CD4-positive, alpha-beta T cell (primary cell): ENCODE measurements at regions not wholly inside any gene's neighbourhood (a gene's known extent, or its start where the extent isn't known, plus 50 kb on each side); places are given as distances from the start of the nearest gene placed in this dataset.

Experiments
- ATAC-seq: fragments of 200-7000 bp; cut with Tn5 transposase; one replicate; pipeline ENCODE4 v1.10.0; 2022; ENCODE audit warnings: mild to moderate bottlenecking; ENCODE audit not compliant: poor library complexity
- CTCF ChIA-PET: fragments of 350-600 bp; sonication (Branson Sonifier 250); formaldehyde crosslinking; loops from one replicate; lab custom pipeline; 2021; ENCODE audit warnings: antibody characterized with exemption, inconsistent platforms; lab: Charles Lee
- POLR2A ChIA-PET: fragments of 350-600 bp; sonication (Branson Sonifier 250); formaldehyde crosslinking; loops from one replicate; lab custom pipeline; 2021; ENCODE audit warnings: antibody characterized with exemption, inconsistent platforms; lab: Charles Lee
- DNase-seq, 14 experiments: peaks; one replicate each; pipeline ENCODE4 v3.0.0-alpha.2; 2013 to 2020; ENCODE audit warnings: mixed read lengths in 2 of 14
- H3K27ac ChIP-seq, 2 donors: one replicate each; pipeline versions ENCODE4 v1.5.1 to v1.7.0; 2013; ENCODE audit warnings: low read length in 2 of 2, low read depth in 1 of 2, mild to moderate bottlenecking in 1 of 2
- H3K27me3 ChIP-seq, 2 experiments: 1 replicate in 1 of 2; 2 replicates in 1 of 2; pipeline versions ENCODE4 v1.6.1 to v1.7.0; 2013; ENCODE audit warnings: low read length in 2 of 2, control low read depth in 1 of 2, mild to moderate bottlenecking in 1 of 2, moderate library complexity in 1 of 2; ENCODE audit not compliant: insufficient read depth in 2 of 2, control insufficient read depth in 1 of 2
- H3K36me3 ChIP-seq: one replicate; pipeline ENCODE4 v1.6.1; 2013; ENCODE audit warnings: low read length, control low read depth; ENCODE audit not compliant: insufficient read depth
- H3K4me1 ChIP-seq: one replicate; pipeline ENCODE4 v1.6.1; 2013; ENCODE audit warnings: low read length, control low read depth; ENCODE audit not compliant: insufficient read depth
- H3K4me3 ChIP-seq: one replicate; pipeline ENCODE4 v1.5.1; 2013; ENCODE audit warnings: mild to moderate bottlenecking, low read length, moderate library complexity
- H3K9me3 ChIP-seq, 2 experiments: 1 replicate in 1 of 2; 2 replicates in 1 of 2; pipeline versions ENCODE4 v1.6.1 to v1.7.0; 2013; ENCODE audit warnings: low read length in 2 of 2, mild to moderate bottlenecking in 2 of 2, control low read depth in 1 of 2, moderate library complexity in 1 of 2; ENCODE audit not compliant: control insufficient read depth in 1 of 2, insufficient read depth in 1 of 2
- H3K27ac Mint-ChIP-seq: one replicate; pipeline ENCODE4 v1.8.0; 2020; ENCODE audit warnings: mixed read lengths
- H3K27me3 Mint-ChIP-seq: one replicate; pipeline ENCODE4 v1.8.0; 2021; ENCODE audit warnings: mixed read lengths
- H3K36me3 Mint-ChIP-seq: one replicate; pipeline ENCODE4 v1.8.0; 2021; ENCODE audit warnings: low read depth, mixed read lengths
- H3K4me1 Mint-ChIP-seq: one replicate; pipeline ENCODE4 v1.8.0; 2021; ENCODE audit warnings: low read depth, mixed read lengths
- H3K4me3 Mint-ChIP-seq: one replicate; pipeline ENCODE4 v1.8.0; 2020; ENCODE audit warnings: mild to moderate bottlenecking, mixed read lengths
- H3K9me3 Mint-ChIP-seq: one replicate; pipeline ENCODE4 v1.8.0; 2020; ENCODE audit warnings: mixed read lengths
- CTCF ChIP-seq: fragments of 200-600 bp; IDR thresholded peaks from one replicate; pipeline ENCODE4 v1.8.0; 2022; ENCODE audit warnings: antibody characterized with exemption, mild to moderate bottlenecking
- intact Hi-C, 2 experiments: fragments of 100-400 bp; cut with DNase I in 1 of 2; cut with micrococcal nuclease in 1 of 2; formaldehyde crosslinking; loops; one replicate each; pipeline versions ENCODE4 v1.15.1 to v1.9.0; 2023 to 2025; cut with DNase I, micrococcal nuclease

- H3K4me1 ChIP-seq: no peaks in the 10 kb centered on the region
- H3K36me3 ChIP-seq: no peaks in the 10 kb centered on the region
- ATAC-seq: no peak
- H3K27me3 ChIP-seq: peaks cover 0 to 3% of the 10 kb centered on the region in 2 experiments
- Mint-ChIP-seq H3K27me3 (peaks cover 8% of the 10 kb centered on the region), H3K27ac (no peak overlapping the region), H3K36me3 (no peaks in the 10 kb centered on the region), H3K9me3 (no peaks in the 10 kb centered on the region), H3K4me3 (no peak overlapping the region), H3K4me1 (no peaks in the 10 kb centered on the region)
- no peak overlapping the region for H3K4me3 ChIP-seq
- CTCF ChIA-PET: interaction anchor here (1.3 kb wide), 1 partner anchor 34 kb away, joined by 3 read pairs; no protein-coding TSS in a partner anchor
- H3K27ac ChIP-seq: no peak overlapping the region
- POLR2A ChIA-PET: no interaction called here
- DNase-seq: no peak
- peaks cover 4 to 5% of the 10 kb centered on the region in 2 experiments for H3K9me3 ChIP-seq
- TF ChIP-seq CTCF: no peak
- intact Hi-C loops: no loop called here
Measured at GRCh38 chr13:106369858-106370257, 165.6 kb downstream of the EFNB2 start.

- peaks cover 0 to 3% of the 10 kb centered on the region in 2 experiments for H3K27me3 ChIP-seq
- H3K4me1 ChIP-seq: no peaks in the 10 kb centered on the region
- Mint-ChIP-seq H3K27ac (no peak overlapping the region), H3K4me3 (no peak overlapping the region), H3K36me3 (no peaks in the 10 kb centered on the region), H3K27me3 (peaks cover 8% of the 10 kb centered on the region), H3K4me1 (no peaks in the 10 kb centered on the region), H3K9me3 (no peaks in the 10 kb centered on the region)
- H3K27ac ChIP-seq: no peak overlapping the region
- no peak for ATAC-seq
- no peak overlapping the region for H3K4me3 ChIP-seq
- intact Hi-C loops: no loop called here
- no peak for DNase-seq
- CTCF ChIA-PET: interaction anchor here (1.3 kb wide), 1 partner anchor 35 kb away, joined by 3 read pairs; no protein-coding TSS in a partner anchor
- no peak for TF ChIP-seq CTCF
- POLR2A ChIA-PET: no interaction called here
- H3K9me3 ChIP-seq: peaks cover 0 to 10% of the 10 kb centered on the region in 2 experiments
- H3K36me3 ChIP-seq: no peaks in the 10 kb centered on the region
Measured at GRCh38 chr13:106369091-106369490, 166.4 kb downstream of the EFNB2 start.

- no peak overlapping the region for H3K4me3 Mint-ChIP-seq
- H3K4me1 Mint-ChIP-seq: no peaks in the 10 kb centered on the region
- Histone ChIP-seq H3K4me1 (no peaks in the 10 kb centered on the region), H3K4me3 (no peak overlapping the region), H3K36me3 (no peaks in the 10 kb centered on the region), H3K9me3 (peaks cover 0 to 10% of the 10 kb centered on the region in 2 experiments), H3K27ac (no peak overlapping the region), H3K27me3 (peaks cover 0 to 3% of the 10 kb centered on the region in 2 experiments)
- DNase-seq (no peak), ATAC-seq (no peak)
- no peak overlapping the region for H3K27ac Mint-ChIP-seq
- CTCF ChIA-PET: no interaction called here
- intact Hi-C loops: no loop called here
- H3K27me3 Mint-ChIP-seq: peaks cover 8% of the 10 kb centered on the region
- TF ChIP-seq CTCF: no peak
- H3K36me3 Mint-ChIP-seq: no peaks in the 10 kb centered on the region
- POLR2A ChIA-PET: no interaction called here
- H3K9me3 Mint-ChIP-seq: no peaks in the 10 kb centered on the region
Measured at GRCh38 chr13:106367361-106367971, 168.0 kb downstream of the EFNB2 start.
